ENCODE measurements at regions not wholly inside any gene's neighbourhood (a gene's known extent, or its start where the extent isn't known, plus 50 kb on each side); places are given as distances from the start of the nearest gene placed in this dataset.

DNA sequence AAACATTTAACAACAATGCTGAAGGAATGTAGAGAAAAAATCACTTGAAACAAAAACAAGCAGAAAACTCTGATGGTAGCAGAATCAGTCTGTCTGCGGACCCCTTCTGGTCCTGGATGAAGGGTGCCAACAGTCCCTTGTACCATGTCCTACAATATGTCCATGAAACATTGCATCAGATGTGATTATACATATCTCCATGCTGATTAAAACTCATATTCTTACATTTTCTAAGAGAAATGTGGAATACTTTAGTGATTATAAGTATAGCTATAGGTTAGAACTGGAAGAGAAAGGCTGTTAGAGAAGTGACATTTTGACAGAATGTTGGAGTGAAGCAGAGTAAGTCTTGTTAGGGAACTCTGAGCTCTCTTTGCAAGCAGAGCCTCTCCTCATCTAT lies 286.1 kb downstream of the SH3GL2 start:
- Histone ChIP-seq H3K36me3 (no peaks in the 10 kb centered on the region), H3K4me3 (no peak overlapping the region), H3K27ac (no peak overlapping the region), H3K27me3 (no peaks in the 10 kb centered on the region), H3K9me3 (no peaks in the 10 kb centered on the region), H3K4me1 (no peaks in the 10 kb centered on the region)
- intact Hi-C loops (cut with DNase I; ENCODE audit: low total_unique reads), result no loop called here
- no peak for DNase-seq (ENCODE audit: low spot score in 2 of 2)
- TF ChIP-seq POLR2A (IDR thresholded peaks at IDR 0.05) (no peak), POLR2AphosphoS5 (IDR thresholded peaks at IDR 0.05) (no peak)
- TF ChIP-seq, protein P1, sequence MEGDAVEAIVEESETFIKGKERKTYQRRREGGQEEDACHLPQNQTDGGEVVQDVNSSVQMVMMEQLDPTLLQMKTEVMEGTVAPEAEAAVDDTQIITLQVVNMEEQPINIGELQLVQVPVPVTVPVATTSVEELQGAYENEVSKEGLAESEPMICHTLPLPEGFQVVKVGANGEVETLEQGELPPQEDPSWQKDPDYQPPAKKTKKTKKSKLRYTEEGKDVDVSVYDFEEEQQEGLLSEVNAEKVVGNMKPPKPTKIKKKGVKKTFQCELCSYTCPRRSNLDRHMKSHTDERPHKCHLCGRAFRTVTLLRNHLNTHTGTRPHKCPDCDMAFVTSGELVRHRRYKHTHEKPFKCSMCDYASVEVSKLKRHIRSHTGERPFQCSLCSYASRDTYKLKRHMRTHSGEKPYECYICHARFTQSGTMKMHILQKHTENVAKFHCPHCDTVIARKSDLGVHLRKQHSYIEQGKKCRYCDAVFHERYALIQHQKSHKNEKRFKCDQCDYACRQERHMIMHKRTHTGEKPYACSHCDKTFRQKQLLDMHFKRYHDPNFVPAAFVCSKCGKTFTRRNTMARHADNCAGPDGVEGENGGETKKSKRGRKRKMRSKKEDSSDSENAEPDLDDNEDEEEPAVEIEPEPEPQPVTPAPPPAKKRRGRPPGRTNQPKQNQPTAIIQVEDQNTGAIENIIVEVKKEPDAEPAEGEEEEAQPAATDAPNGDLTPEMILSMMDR (IDR thresholded peaks at IDR 0.05), result no peak

DNA sequence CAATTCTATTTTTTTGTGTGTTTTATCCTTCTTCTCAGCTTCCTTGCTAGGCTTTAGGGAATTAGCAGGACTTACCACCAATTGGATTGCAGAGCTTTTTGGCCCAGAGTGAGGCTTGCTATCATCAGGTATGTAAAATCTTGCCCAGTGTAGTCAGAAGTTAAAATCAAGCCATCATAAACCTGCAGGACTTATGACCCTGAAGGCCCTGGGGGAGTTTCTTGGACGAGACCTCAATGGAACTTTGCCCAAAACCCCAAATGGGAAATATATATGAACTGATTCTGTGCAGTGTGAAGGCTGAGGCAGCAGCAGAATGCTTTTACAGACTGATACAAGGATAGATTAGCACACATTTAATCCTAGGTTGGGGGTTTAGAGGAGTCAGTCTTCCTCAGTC lies 287.0 kb downstream of the SH3GL2 start:
- H3K9me3 ChIP-seq, result no peaks in the 10 kb centered on the region
- intact Hi-C loops (cut with DNase I; ENCODE audit: low total_unique reads), result no loop called here
- DNase-seq (ENCODE audit: low spot score in 2 of 2), result no peak
- H3K27me3 ChIP-seq, result no peaks in the 10 kb centered on the region
- H3K4me1 ChIP-seq, result no peaks in the 10 kb centered on the region
- H3K4me3 ChIP-seq, result no peak overlapping the region
- H3K36me3 ChIP-seq, result no peaks in the 10 kb centered on the region
- no peak for TF ChIP-seq POLR2AphosphoS5 (IDR thresholded peaks at IDR 0.05)
- TF ChIP-seq, protein P1 (IDR thresholded peaks at IDR 0.05), result no peak
- TF ChIP-seq POLR2A (IDR thresholded peaks at IDR 0.05), result no peak
- H3K27ac ChIP-seq, result no peak overlapping the region

DNA sequence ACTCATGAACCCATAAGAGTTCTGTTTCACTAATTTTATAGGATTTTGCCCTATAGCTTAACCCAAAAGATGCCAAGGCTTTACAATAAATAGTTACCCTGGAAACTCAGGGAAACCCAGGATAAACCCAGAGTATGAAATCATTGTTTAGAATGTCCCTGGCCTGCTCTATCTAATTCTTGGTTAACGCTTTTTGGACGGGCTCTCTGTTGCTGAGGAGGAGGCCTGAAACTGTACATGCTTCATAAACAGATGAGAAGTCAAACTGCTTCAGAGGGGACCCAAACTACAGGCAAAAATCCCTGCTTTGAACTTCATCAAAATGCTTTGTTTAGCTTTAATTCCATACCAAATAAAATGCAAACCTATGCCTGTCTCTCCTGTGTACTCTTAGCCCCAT lies 291.9 kb downstream of the SH3GL2 start:
- H3K4me3 ChIP-seq, result no peak overlapping the region
- DNase-seq (ENCODE audit: low spot score in 2 of 2), result no peak
- no peaks in the 10 kb centered on the region for H3K27me3 ChIP-seq
- no peak overlapping the region for H3K27ac ChIP-seq
- no peak for TF ChIP-seq POLR2A (IDR thresholded peaks at IDR 0.05)
- TF ChIP-seq POLR2AphosphoS5 (IDR thresholded peaks at IDR 0.05), result no peak
- TF ChIP-seq, protein P1 (IDR thresholded peaks at IDR 0.05), result no peak
- H3K9me3 ChIP-seq, result peaks cover 3 to 16% of the 10 kb centered on the region in 2 donors
- no peaks in the 10 kb centered on the region for H3K36me3 ChIP-seq
- no peaks in the 10 kb centered on the region for H3K4me1 ChIP-seq
- intact Hi-C loops (cut with DNase I; ENCODE audit: low total_unique reads), result no loop called here

DNA sequence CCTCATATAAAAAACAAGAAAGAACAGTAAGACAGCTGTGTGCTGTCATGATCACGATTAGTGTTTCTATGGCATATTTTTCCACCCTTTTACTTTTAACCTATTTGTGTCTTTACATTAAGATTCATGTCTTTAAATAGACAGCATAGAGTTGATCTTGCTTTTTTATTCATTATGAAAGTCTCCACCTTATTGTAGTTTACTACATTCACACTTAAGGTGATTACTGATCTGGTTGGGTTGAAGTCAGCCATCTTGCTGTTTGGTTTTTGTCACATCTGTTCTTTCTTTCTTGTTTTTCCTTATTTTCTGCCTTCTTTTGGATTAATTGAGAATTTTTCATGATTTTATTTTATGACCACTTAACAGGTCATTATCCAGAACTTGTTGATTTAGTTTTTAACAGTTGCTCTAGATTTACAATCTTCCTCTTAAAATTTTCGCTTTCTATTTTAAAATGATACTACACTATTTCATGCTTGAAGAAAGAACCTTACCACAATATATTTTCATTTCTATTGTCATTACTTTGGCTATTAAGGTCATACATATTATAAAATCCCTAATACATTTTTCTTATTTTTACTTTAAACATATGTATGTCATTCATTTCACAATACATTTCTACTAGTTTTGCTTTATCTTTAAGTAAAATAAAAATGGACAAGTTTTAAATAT lies 292.5 kb downstream of the SH3GL2 start:
- Histone ChIP-seq H3K4me3 (no peak overlapping the region), H3K27me3 (no peaks in the 10 kb centered on the region), H3K27ac (no peak overlapping the region), H3K4me1 (no peaks in the 10 kb centered on the region), H3K36me3 (no peaks in the 10 kb centered on the region), H3K9me3 (peaks cover 3 to 16% of the 10 kb centered on the region in 2 donors)
- intact Hi-C loops (cut with DNase I; ENCODE audit: low total_unique reads), result no loop called here
- no peak for DNase-seq (ENCODE audit: low spot score in 2 of 2)
- TF ChIP-seq POLR2A (IDR thresholded peaks at IDR 0.05) (no peak), POLR2AphosphoS5 (IDR thresholded peaks at IDR 0.05) (no peak)
- TF ChIP-seq, protein P1 (IDR thresholded peaks at IDR 0.05), result no peak

DNA sequence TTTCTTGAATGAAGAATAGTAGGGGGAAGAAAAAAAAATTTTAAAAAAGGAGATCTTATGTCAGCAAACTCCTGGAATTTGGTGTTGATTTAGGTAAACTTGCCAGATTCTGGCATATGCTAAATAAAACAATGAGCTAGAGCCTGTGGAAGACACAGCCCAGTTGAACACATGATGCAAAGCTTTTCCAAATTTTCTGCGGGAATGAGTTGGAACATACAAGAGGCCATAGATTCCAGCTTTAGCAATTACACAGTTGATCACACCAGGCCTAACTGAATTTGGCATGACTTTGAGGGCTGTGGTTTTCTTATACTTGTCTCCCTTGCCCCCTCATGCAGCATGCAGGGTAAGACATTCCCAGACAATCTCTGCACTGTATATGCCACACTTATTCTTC lies 297.0 kb downstream of the SH3GL2 start:
- intact Hi-C loops (cut with DNase I; ENCODE audit: low total_unique reads), result no loop called here
- H3K27ac ChIP-seq, result no peak overlapping the region
- DNase-seq (ENCODE audit: low spot score in 2 of 2), result no peak
- TF ChIP-seq POLR2AphosphoS5 (IDR thresholded peaks at IDR 0.05) (no peak), POLR2A (IDR thresholded peaks at IDR 0.05) (no peak)
- TF ChIP-seq, protein P1 (IDR thresholded peaks at IDR 0.05), result no peak
- no peak overlapping the region for H3K4me3 ChIP-seq
- H3K9me3 ChIP-seq, result peaks cover 3 to 16% of the 10 kb centered on the region in 2 donors
- no peaks in the 10 kb centered on the region for H3K27me3 ChIP-seq
- H3K36me3 ChIP-seq, result no peaks in the 10 kb centered on the region
- no peaks in the 10 kb centered on the region for H3K4me1 ChIP-seq
